ENCODE measurements at regions not wholly inside any gene's neighbourhood (a gene's known extent, or its start where the extent isn't known, plus 50 kb on each side); places are given as distances from the start of the nearest gene placed in this dataset.

- no peak overlapping the region for H3K27ac ChIP-seq
- H3K36me3 ChIP-seq, result no peaks in the 10 kb centered on the region
- DNase-seq (no peak), ATAC-seq (no peak)
- intact Hi-C loops (cut with DNase I), result no loop called here
- no peaks in the 10 kb centered on the region for H3K27me3 ChIP-seq (ENCODE audit: low read depth)
- TF ChIP-seq CTCF (IDR thresholded peaks at IDR 0.05), result no peak
- H3K9me3 ChIP-seq, result no peaks in the 10 kb centered on the region
- no peak overlapping the region for H3K4me3 ChIP-seq
- H3K4me1 ChIP-seq, result no peaks in the 10 kb centered on the region
These were observed 211.4 kb downstream of the MID1IP1 start for GRCh38 chrX:39012621-39013111.

- H3K27me3 ChIP-seq (ENCODE audit: low read depth), result no peaks in the 10 kb centered on the region
- H3K4me1 ChIP-seq, result no peaks in the 10 kb centered on the region
- no peak for TF ChIP-seq CTCF (IDR thresholded peaks at IDR 0.05)
- no peaks in the 10 kb centered on the region for H3K9me3 ChIP-seq
- no peak overlapping the region for H3K27ac ChIP-seq
- no peaks in the 10 kb centered on the region for H3K36me3 ChIP-seq
- DNase-seq, result no peak
- H3K4me3 ChIP-seq, result no peak overlapping the region
- intact Hi-C loops (cut with DNase I), result no loop called here
- ATAC-seq, result peak in 1 of 2 donors; percentile 36
These were observed 215.3 kb downstream of the MID1IP1 start for GRCh38 chrX:39016556-39016955.

- Histone ChIP-seq H3K4me1 (no peaks in the 10 kb centered on the region), H3K4me3 (no peak overlapping the region), H3K27me3 (ENCODE audit: low read depth) (no peaks in the 10 kb centered on the region), H3K27ac (no peak overlapping the region), H3K36me3 (no peaks in the 10 kb centered on the region), H3K9me3 (no peaks in the 10 kb centered on the region)
- DNase-seq, result no peak
- TF ChIP-seq CTCF (IDR thresholded peaks at IDR 0.05), result no peak
- ATAC-seq, result no peak
- intact Hi-C loops (cut with DNase I), result no loop called here
These were observed 215.8 kb downstream of the MID1IP1 start for GRCh38 chrX:39017077-39017476.

- Histone ChIP-seq H3K9me3 (no peaks in the 10 kb centered on the region), H3K36me3 (no peaks in the 10 kb centered on the region), H3K27ac (no peak overlapping the region), H3K27me3 (ENCODE audit: low read depth) (no peaks in the 10 kb centered on the region), H3K4me3 (no peak overlapping the region), H3K4me1 (no peaks in the 10 kb centered on the region)
- TF ChIP-seq CTCF (IDR thresholded peaks at IDR 0.05), result no peak
- ATAC-seq, result no peak
- DNase-seq, result no peak
- intact Hi-C loops (cut with DNase I), result no loop called here
These were observed 216.5 kb downstream of the MID1IP1 start for GRCh38 chrX:39017716-39018115.

- intact Hi-C loops (cut with DNase I), result no loop called here
- no peaks in the 10 kb centered on the region for H3K36me3 ChIP-seq
- no peak for DNase-seq
- no peak for ATAC-seq
- H3K4me1 ChIP-seq, result no peaks in the 10 kb centered on the region
- no peak overlapping the region for H3K27ac ChIP-seq
- no peak for TF ChIP-seq CTCF (IDR thresholded peaks at IDR 0.05)
- no peak overlapping the region for H3K4me3 ChIP-seq
- no peaks in the 10 kb centered on the region for H3K9me3 ChIP-seq
- H3K27me3 ChIP-seq (ENCODE audit: low read depth), result no peaks in the 10 kb centered on the region
These were observed 217.3 kb downstream of the MID1IP1 start for GRCh38 chrX:39018541-39018940.

GRCh38 chrX:39019056-39019455 is 217.8 kb downstream of the MID1IP1 start:
- Histone ChIP-seq H3K36me3 (no peaks in the 10 kb centered on the region), H3K9me3 (no peaks in the 10 kb centered on the region), H3K27ac (no peak overlapping the region), H3K4me3 (no peak overlapping the region), H3K27me3 (ENCODE audit: low read depth) (no peaks in the 10 kb centered on the region), H3K4me1 (no peaks in the 10 kb centered on the region)
- ATAC-seq (no peak), DNase-seq (no peak)
- no peak for TF ChIP-seq CTCF (IDR thresholded peaks at IDR 0.05)
- intact Hi-C loops (cut with DNase I), result no loop called here

Measured in lower lobe of right lung (tissue), 2 donors.